Activated CD8-positive, alpha-beta memory T cell treated with anti-CD3 and anti-CD28 coated beads, Interleukin-2, amount 10 ng/mL, durations not matched to agents 7 days and 5 days (primary cell): ENCODE measurements at regions not wholly inside any gene's neighbourhood (a gene's known extent, or its start where the extent isn't known, plus 50 kb on each side); places are given as distances from the start of the nearest gene placed in this dataset.

Experiments
- ATAC-seq: fragments of 150-1000 bp; cut with Tn5 transposase; one replicate; pipeline ENCODE4 v1.10.0; 2021; ENCODE audit warnings: moderate library complexity
- CTCF ChIA-PET: fragments of 350-600 bp; sonication (Branson Sonifier 250); formaldehyde crosslinking; loops from one replicate; lab custom pipeline; 2021; ENCODE audit warnings: antibody characterized with exemption; lab: Charles Lee
- DNase-seq: peaks from one replicate; pipeline ENCODE4 v3.0.0-alpha.2; 2020
- H3K27ac Mint-ChIP-seq: one replicate; pipeline ENCODE4 v1.8.0; 2021; ENCODE audit warnings: mild to moderate bottlenecking, mixed read lengths
- H3K27me3 Mint-ChIP-seq: one replicate; pipeline ENCODE4 v1.8.0; 2021; ENCODE audit warnings: mixed read lengths
- H3K36me3 Mint-ChIP-seq: one replicate; pipeline ENCODE4 v1.8.0; 2021; ENCODE audit warnings: mild to moderate bottlenecking, mixed read lengths
- H3K4me1 Mint-ChIP-seq: one replicate; pipeline ENCODE4 v1.8.0; 2021; ENCODE audit warnings: mixed read lengths
- H3K4me3 Mint-ChIP-seq: one replicate; pipeline ENCODE4 v1.8.0; 2021; ENCODE audit warnings: mild to moderate bottlenecking, moderate library complexity, mixed read lengths
- H3K9me3 Mint-ChIP-seq: one replicate; pipeline ENCODE4 v1.8.0; 2022; ENCODE audit warnings: low read depth, mixed read lengths

DNA sequence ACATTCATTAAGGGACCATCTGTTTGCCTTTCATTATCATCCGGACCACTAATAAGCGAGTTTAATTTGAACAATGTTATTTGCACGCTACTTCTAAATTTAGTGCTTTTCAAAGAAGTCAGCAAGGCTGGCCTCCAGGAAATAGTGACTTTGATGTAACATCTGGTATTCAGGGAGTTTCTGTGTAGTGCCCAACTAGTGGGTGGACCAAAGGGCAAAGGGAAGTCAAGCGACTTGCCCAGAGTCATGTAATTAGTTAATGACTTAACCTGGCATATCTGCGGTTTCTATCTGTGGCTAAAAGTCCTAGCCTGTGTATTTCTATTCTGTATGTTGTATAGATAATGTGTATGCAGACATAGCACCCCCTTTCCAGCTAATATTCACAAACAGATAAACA lies 56.3 kb upstream of the LCORL start:
- ATAC-seq, result no peak
- CTCF ChIA-PET, result no interaction called here

DNA sequence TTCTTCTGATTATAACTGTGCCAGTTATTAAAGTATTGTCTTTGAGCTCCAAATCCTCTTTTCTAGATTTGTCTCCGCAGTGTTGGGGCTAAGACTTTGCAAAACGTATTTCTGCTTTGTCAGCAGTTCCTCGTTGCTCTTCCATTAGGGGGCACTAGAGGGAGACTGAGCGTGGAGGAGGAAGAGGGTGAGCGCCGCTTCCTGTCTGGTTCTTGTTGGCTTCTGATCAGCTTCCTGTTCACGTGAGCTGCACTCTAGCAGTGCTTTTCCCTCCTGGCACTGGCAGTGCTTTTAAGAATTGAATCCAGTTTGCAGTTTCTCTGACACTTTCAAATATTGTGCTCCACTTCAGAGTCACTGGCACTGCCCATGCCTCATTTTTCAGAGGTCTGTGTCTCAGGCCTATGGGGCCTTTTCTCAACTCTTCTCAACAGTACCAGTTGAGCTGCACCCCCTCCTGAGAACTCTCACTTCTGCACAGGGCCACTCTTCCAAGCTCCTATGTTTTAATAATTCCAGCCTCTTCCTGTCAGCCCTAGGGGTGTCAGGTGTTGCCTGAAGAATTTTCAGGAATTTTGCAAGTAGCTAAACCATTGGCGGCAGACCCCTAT lies 54.4 kb upstream of the LCORL start:
- Mint-ChIP-seq H3K4me1 (peaks cover 7% of the 10 kb centered on the region), H3K4me3 (no peak overlapping the region), H3K36me3 (no peaks in the 10 kb centered on the region), H3K9me3 (no peaks in the 10 kb centered on the region), H3K27ac (no peak overlapping the region), H3K27me3 (peaks cover 20% of the 10 kb centered on the region)
- CTCF ChIA-PET, result interaction anchor here (1.0 to 1.4 kb wide), 2 partner anchors 19 to 24 kb away, joined by 4 read pairs; no protein-coding TSS in a partner anchor
- DNase-seq, result peak; percentile 64
- peak; percentile 66 for ATAC-seq

More for the DNA sequence above, 56.3 kb upstream of the LCORL start:
- H3K4me3 Mint-ChIP-seq, result no peak overlapping the region
- no peaks in the 10 kb centered on the region for H3K36me3 Mint-ChIP-seq
- H3K9me3 Mint-ChIP-seq, result no peaks in the 10 kb centered on the region
- H3K4me1 Mint-ChIP-seq, result peaks cover 7% of the 10 kb centered on the region
- DNase-seq, result no peak
- peaks cover 9% of the 10 kb centered on the region for H3K27me3 Mint-ChIP-seq
- no peak overlapping the region for H3K27ac Mint-ChIP-seq

DNA sequence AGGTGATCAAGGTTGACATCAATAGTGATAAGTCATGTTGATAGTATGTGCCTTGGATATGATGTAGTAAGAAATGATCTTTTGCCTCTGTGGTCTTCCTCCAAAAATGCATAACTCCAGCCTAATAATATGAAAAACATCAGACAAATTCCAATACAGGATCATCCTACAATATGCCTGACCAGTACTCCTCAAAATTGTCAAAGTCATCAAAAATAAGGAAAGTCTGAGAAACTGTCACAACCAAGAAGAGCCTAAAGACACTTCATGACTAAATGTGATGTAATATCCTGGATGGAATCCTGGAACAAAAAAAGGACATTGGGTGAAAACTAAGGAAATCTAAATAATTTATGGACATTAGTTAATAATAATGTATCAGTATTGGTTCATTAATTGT lies 50.3 kb upstream of the LCORL start:
- Mint-ChIP-seq H3K27me3 (peaks cover 33% of the 10 kb centered on the region), H3K36me3 (no peaks in the 10 kb centered on the region), H3K27ac (no peak overlapping the region), H3K4me1 (peaks cover 7% of the 10 kb centered on the region), H3K9me3 (no peaks in the 10 kb centered on the region), H3K4me3 (no peak overlapping the region)
- ATAC-seq (no peak), DNase-seq (no peak)
- CTCF ChIA-PET, result no interaction called here
